Frontal cortex (tissue), 3 donors: ENCODE measurements at regions not wholly inside any gene's neighbourhood (a gene's known extent, or its start where the extent isn't known, plus 50 kb on each side); places are given as distances from the start of the nearest gene placed in this dataset.

ENCODE experiments used
- DNase-seq, 2 donors: peaks; one replicate each; pipeline ENCODE4 v3.0.0; 2012; ENCODE audit warnings: low spot score in 2 of 2
- FAIRE-seq: peaks from 2 replicates; lab custom pipeline; 2012; peaks lifted over from hg19 to GRCh38; lab: Jason Lieb, UNC
- donor health status: control.
- donor health status: control.
- donor health status: control.

DNA sequence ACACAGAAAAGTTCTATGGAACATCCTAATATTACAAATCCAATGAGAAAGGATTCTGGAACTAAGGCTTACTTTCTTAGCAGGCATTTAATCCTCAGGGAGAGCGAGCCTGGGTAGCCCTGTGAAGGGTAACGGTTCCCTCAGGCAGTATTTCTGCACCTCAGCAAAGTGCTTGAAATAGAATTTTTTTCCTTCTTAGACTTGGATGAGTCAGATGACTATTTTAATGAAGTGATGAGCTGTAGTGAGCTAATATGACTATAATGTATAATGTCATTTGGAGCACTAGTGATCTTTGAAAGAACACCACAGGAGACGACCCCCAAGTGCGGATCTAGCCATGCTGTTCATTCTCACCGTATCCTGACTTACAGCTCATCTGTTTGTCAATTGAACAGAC is 493.0 kb upstream of the FAM241A start:
- FAIRE-seq, result no peak
- no peak for DNase-seq

DNA sequence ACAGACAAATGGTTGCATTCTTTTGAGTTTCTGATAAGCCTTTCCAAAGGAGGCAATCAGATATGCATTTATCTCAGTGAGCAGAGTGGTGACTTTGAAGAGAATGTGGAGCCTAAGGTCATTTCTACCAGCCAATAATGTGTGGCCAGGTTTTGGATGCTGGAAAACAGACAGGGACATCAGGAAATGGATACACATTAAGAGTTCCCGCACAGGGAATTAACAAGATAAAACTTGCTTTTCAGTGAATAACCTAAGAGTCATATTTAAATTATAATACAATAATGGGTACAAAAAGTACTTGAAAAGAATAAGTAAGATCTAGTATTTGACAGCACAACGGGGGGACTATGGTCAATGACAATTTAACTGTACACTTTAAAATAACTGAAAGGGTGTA is 492.3 kb upstream of the FAM241A start:
- DNase-seq (no peak), FAIRE-seq (no peak)

DNA sequence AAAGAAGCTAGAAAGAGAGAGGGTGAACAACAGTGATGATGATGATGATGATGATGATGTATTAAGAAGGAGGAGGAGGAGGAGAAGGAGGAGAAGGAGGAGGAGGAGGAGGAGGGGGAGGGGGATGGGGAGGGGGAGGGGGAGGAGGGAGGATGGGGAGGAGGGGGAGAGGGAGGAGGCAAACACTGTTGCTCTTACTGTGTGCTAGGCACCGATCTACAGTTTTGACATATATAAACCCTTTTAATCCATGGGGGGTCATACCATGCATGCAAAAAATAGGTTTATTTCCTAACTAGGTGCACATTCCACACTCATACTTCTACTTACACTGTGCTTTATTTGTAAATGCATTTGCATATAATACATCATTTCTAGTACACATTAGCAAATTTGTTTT is 482.8 kb upstream of the FAM241A start:
- DNase-seq (no peak), FAIRE-seq (no peak)

DNA sequence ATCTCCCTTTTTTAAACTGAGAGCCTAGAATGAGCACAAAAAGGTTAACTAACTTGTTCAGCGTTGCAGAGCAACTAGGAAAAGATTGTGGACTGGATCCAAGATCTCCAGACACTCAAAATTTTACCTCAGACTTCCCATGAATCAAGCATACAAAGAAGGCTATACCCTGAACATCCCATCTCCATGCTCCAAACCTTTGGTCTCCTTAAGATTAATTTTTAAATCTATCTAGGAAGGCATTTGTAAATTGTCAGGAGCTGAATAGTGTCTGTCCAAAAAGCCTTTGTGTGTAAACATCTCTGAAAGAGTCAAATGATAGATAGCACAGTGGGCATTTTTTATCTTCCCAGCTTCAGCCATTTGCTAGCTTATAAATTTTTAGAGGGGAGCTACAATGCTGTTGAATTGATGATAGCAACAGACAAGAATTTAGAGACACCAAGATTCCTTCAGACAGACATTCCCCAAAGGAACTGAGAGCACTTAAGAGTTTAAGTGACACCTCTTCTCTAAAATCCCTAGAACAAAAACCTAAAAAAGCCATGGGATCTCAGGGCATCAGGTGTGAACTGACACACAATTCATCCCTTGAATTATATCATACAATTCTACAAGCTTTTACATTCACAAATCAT is 480.8 kb upstream of the FAM241A start:
- DNase-seq (no peak), FAIRE-seq (no peak)

DNA sequence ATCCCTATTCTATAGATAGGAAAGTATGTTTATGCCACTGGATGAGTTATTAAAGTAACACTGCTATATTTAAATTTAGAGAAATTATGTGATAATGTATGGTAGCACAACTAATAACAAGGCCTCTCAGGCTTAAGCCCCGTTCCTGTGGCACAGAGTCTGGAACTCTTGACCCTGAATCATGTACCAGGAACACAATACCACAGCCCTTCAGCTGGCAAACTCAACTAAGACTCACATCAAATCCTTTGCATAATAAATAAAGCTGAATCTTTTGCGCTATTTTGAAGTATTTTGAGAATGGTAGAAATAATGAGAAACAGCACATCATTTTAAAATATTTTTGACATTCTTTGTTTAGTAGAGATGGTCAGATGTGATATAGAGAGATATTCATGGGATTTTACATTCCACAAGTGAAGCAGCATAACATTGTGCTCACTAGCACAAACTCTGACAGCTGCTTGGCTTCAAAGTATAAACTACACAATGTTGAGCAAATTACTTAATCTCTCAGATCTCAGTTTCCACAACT is 478.4 kb upstream of the FAM241A start:
- no peak for DNase-seq
- FAIRE-seq, result no peak

DNA sequence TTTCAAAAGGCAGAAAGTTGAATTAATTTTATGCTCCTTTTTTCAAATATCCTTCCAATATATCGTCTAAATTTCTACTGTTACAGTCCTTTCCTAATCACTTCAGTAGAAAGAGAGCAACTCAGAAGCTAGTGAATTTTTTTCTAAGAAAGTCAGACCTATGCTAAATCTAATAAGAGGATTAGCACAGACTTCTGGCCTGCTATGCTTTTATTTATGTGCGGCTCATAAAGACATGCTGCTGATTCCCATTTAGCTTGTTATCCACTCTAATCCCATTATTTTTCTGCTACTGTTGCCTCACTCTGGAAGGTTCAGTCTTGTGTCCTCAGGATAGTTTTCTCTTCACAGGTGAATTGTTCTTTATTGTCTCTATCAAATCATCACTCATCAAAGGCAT is 473.5 kb upstream of the FAM241A start:
- DNase-seq (no peak), FAIRE-seq (no peak)

DNA sequence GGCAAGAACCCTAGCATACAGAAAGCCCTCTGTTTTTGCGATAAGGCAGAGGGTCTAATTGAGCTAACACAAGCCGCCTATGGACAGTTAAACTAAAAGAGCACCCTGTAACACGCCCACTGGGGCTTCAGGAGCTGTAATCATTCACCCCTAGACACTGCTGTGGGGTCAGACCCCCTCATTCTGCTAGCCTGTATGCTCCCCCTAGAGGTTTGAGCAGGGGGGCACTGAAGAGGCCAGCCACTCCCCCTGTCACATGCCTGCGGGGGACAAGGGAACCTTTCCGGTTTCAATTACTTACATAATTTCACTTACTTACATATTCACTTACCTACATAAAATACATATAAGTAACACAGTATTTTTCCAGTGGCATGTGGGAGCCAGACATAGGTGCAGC is 469.5 kb upstream of the FAM241A start:
- FAIRE-seq, result no peak
- DNase-seq, result no peak

DNA sequence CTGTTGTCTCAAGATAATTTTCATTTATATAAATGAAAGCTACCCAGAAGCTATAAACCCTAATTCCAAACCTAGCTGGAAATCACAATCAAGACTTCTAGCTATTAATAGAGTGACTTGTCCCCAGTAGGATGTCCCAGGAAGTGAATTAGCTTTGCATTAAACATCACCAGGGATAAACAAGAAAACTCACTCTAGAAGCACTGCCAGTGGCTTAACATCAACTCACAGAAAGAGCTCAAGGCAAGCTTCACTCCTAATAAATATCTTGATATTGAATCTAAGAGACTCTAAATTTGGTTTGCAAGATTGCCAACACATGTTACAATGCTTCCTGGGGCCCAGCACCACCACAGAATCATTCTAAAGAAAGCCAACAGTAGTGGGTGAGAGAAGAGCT is 468.7 kb upstream of the FAM241A start:
- FAIRE-seq (no peak), DNase-seq (no peak)

DNA sequence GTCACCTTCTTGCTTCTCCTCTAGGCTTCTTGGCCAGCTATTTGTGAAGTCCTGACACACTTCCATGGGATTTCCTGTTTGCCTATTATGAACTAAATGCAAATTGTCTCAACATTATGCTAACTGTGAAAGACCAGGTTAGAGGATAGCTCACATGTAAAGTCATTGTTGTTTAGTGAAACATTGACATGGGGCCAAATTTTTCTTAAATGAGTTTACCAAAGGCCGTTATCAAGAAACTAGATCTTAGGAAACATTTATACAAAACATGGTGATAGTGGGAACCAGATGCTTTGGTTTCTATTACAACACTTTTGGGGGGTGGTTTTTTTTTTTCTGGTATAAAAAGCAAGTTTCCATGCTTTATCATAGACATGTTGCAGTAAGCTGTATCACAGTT is 466.8 kb upstream of the FAM241A start:
- FAIRE-seq (no peak), DNase-seq (no peak)

DNA sequence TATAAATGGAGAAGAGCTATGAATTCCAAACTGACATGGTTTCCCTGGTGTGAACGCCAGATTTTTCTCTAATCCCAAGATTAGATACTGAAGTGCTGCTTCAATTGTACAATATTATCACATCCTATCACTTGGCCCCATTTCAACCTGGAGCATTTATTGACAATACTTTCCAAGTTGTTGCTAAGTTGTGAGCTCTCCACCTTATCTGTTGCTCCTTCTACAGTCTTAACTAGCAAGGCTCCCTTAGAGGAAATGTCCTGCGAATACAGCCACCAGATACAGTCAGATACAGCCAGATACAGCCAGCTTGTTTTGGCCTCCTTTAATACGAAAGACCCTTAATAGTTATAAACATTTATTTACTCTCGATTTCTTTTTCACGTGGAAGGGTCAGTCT is 466.3 kb upstream of the FAM241A start:
- FAIRE-seq, result no peak
- DNase-seq, result no peak

DNA sequence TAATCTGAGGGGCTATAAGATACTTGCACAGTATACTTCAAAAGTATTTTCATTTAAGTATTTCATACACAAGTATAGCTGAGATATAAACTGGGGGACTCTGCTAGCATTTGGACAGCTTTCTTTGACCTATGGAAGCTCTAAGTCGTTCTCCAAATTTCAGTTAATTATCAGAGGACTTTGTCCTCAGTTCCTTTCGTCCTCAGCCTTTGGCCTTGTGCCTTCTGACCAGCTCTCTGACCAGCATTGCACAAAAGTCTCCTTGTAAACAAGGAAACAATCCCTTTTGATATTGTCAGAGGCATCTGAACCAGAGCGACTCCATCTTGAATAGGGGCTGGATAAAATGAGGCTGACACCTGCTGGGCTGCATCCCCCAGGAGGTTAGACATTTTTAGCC is 464.0 kb upstream of the FAM241A start:
- FAIRE-seq (no peak), DNase-seq (no peak)

DNA sequence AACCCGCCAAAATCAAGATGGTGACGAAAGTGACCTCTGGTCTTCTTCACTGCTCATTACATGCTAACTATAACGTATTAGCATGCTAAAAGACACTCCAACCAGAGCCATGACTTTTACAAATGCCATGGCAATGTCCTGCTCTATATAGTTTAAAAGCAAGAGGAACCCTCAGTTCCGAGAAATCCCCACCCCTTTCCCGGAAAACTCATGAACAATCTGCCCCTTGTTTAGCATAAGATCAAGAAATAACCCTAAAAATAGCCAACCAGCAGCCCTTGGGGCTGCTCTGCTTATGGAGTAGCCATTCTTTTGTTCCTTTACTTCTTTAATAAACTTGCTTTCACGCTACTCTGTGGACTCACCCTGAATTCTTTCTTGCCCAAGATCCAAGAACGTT is 463.5 kb upstream of the FAM241A start:
- DNase-seq, result no peak
- no peak for FAIRE-seq

DNA sequence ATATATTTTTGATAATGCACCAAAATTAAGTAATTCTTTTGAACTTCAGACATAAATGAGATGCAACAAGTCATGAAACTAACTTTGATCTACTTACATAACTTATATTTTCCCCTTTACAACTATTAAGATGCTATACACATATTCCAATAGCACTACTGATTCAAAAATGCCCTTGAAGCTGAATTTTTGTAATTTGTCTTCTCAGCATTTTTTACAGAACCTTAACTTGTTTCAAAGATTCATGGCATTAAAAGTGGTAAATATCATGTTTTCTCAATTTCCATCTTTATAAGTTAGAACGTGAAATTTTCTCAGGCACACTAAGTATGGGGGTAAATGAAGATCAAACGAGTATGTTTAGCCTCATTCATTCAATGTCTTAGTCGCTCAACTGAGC is 460.0 kb upstream of the FAM241A start:
- DNase-seq (no peak), FAIRE-seq (no peak)

DNA sequence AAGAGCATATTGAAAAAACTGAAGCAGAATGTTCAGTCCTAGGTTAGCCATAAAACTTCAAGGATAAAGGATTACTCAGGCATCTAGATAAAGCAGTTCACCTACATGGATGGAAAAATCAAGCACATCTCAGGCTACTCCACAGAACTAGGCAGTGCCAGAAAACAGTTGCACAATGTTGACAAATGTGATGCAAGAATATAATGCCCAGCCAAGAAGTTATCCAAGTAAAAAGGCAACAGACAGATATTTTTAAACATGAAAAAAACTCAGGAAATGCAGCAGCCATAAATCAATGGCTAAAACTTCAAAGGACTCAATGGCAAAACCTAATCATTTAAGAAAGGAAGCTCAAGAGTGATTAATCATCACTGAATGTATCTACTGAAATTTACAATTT is 456.0 kb upstream of the FAM241A start:
- no peak for FAIRE-seq
- no peak for DNase-seq

DNA sequence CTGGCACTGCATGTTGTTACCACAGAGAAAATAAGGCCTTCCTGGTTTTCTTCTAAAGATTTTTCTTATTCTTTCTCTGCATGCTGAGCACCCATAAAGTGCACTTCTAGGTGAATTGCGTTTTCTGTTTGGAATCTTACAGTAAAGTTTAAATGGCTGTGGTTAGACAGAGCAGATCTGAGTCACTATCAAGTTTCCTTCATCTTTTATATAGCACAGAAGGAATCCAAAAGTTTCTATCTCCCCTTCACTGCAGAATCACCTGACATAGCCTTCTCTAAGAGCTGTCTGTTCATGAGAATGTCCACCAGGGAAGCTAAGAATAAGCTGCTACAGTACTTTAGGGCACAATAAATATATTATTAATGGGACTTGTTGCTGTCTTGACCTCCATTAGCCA is 455.5 kb upstream of the FAM241A start:
- FAIRE-seq (no peak), DNase-seq (no peak)

DNA sequence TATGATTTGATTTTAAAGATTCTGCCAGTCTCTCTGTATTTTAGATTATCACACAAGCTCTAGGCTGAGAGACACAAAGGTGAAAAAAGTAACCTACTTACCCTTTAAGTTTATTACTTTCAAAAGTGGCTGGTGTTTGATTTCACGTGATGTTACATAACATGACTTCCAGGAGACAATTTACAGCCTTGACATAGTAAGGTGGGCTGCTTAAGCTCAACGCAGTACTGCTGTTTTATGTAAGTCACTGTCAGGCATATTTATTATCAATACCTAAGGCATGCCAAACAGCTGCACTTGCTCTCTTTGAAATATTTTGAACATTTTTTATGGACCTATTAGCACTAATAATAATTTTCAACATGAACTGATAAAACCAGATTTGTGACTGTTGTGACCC is 451.5 kb upstream of the FAM241A start:
- FAIRE-seq (no peak), DNase-seq (no peak)

DNA sequence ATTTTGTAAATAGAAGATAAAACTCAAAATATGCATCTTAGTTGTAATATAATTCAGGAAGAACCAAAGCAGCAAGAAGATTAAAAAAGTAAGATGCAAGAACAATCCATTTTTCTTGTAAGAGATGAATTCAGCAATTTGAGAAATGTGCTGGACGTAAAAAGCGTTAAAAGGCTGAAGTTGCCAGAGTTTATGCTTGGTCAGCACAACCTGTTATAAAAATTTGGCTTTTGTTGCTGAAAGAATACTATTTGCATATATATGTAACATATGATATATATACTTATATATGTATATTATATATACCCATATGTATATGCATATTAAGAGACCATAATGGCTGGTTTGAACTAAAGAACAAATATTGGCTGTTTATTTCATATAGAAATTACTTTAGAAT is 449.6 kb upstream of the FAM241A start:
- no peak for DNase-seq
- FAIRE-seq, result no peak

DNA sequence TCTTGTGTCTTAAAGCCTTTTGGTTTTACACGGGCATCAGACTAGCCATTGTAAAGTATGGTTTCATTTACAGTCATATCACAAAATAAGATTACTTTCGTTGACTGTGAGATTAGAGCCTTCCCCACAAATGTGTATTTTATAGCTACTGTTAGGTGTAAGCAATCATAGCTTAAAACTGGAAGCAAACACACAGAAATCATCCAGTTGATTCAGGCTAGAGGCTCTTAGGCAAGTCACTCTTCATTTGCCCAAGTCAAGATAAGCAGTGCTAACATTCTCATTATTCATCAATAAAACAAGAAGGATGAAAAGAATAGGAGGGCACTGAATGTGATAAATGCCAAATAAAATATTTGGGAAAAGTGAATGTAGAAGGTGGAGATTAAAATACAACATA is 448.7 kb upstream of the FAM241A start:
- no peak for DNase-seq
- FAIRE-seq, result no peak

DNA sequence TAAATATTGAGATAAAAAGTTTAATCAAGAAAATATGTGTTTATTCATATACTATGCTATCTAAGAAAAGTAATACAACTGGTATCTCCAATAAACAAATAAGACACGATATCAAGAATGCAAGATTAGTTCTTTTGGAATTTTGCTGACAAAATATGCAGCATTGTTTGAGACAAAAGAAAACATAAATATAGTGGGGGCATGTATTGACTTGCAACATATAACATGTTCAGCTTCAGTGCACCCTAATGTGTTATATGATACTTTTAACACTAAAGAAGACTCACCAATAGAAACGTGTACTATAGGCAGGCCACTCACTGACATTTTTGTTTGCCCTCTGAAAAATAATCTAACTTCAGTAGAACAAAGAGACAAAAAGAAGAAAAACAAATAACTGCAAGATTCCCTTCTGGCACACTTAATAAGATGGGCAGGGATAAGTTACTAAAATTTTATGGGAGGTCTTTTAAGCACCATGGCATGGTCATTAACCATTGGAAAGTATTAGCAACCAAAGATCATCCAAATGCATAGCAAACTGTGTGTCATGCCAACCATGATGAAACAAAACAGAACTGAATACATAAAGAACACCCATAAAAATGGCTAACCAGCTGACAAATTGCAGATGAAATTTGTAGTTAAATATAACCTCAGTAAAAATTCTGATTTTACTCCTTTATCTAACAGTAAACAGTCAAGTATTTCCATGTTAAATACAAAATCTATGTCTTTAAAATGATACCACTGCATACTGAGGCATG is 447.9 kb upstream of the FAM241A start:
- FAIRE-seq, result no peak

DNA sequence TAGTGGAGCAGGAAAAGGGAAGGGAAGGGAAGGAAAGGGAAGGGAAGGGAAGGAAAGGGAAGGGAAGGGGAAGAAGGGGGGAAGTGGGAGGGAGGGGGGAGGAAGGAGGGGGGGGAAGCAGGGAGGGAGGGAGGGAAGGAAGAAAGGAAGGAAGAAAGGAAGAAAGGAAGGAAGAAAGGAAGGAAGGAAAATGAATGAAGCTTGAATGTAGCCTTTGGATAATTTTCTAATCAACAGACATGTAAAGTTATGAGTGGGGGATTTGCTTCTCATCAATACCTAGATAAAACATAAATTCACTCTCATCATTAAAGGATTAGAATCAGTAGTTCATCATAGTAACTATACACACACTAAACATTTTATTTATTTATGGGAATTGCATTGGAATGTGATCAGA is 446.9 kb upstream of the FAM241A start:
- FAIRE-seq (no peak), DNase-seq (no peak)

More for the DNA sequence above, 447.9 kb upstream of the FAM241A start:
- no peak for DNase-seq

DNA sequence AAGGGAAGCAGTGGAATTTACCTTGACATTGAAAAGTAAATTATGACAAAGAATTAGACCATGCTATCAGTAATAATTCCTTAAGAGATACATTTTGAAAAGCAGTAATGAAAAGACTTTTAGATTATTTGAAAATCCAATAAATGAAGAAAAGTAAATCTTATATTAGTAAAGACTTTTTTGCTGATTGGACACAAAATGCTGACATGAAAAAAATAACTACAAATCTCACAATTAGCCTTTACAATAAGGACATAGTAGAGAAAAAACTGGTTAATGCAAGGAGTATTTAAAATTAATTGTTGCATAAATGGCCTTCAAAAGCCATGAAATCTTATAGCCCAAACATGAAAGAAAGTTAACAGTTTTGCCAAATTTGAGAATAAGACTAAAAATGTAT is 446.1 kb upstream of the FAM241A start:
- FAIRE-seq, result peak; percentile 8
- DNase-seq, result no peak

DNA sequence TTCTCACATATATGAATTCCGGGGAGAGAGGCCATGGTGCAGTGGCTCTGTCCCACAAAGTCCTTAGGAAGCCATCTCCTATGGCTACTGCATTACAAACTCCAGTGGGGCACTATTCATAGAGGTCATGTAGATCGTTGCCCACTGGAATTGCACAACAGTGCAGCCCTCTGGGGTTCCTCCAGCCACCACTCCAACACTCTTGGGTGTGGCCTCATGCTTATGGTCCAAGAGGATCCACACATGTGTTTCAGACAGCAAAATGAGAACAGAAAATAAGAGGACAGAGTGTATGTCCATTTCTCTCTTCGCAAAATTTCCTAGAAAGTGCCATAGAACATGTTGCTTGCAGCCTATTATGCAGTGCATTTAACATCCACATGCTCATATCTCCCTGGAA is 444.2 kb upstream of the FAM241A start:
- FAIRE-seq (no peak), DNase-seq (no peak)
